Adrenal gland (tissue), 9 donors: ENCODE measurements at regions not wholly inside any gene's neighbourhood (a gene's known extent, or its start where the extent isn't known, plus 50 kb on each side); places are given as distances from the start of the nearest gene placed in this dataset.

Source experiments
- DNase-seq, 7 donors: peaks; one replicate each; pipeline ENCODE4 v3.0.0-alpha.2; 2019 to 2020
- H3K27ac ChIP-seq, 5 donors: fragments of 200-600 bp; sonication (generic) in 4 of 5; 1 replicate in 3 of 5; 2 replicates in 2 of 5; pipeline versions ENCODE4 v1.5.1 to v1.8.0; 2016 to 2020; ENCODE audit warnings: mild to moderate bottlenecking in 1 of 5
- H3K27me3 ChIP-seq: fragments of 200-600 bp; 2 replicates; pipeline ENCODE4 v1.8.0; 2021
- H3K36me3 ChIP-seq, 2 donors: fragments of 200-600 bp; replicated peaks in 1 of 2; 1 replicate in 1 of 2; 2 replicates in 1 of 2; pipeline versions ENCODE4 v1.5.1 to v1.8.0; 2018 to 2022
- H3K4me1 ChIP-seq, 2 donors: fragments of 200-600 bp; replicated peaks in 1 of 2; 1 replicate in 1 of 2; 2 replicates in 1 of 2; pipeline versions ENCODE4 v1.5.1 to v1.8.0; 2018 to 2021
- H3K4me3 ChIP-seq, 4 donors: fragments of 200-600 bp; sonication (generic) in 3 of 4; one replicate each; pipeline ENCODE4 v1.5.1; 2016 to 2018
- H3K9me3 ChIP-seq, 3 donors: fragments of 200-600 bp; sonication (generic) in 1 of 3; replicated peaks in 1 of 3; 1 replicate in 2 of 3; 2 replicates in 1 of 3; pipeline versions ENCODE4 v1.5.1 to v1.8.0; 2016 to 2021
- POLR2A ChIP-seq, 2 donors: fragments of 450-650 bp; IDR thresholded peaks; one replicate each; pipeline ENCODE4 v1.6.1; 2017; ENCODE audit warnings: antibody characterized with exemption in 2 of 2, mild to moderate bottlenecking in 2 of 2, moderate library complexity in 1 of 2
- WGBS, 4 donors: extraction: QIAGEN DNeasy Blood & Tissue Kit in 2 of 4; methylation state at CpG; one replicate each; pipeline versions ENCODE4 v1.1.5 to v1.1.7; 2013 to 2017; 5-methylcytosine and 5-hydroxymethylcytosine counted together
- intact Hi-C, 2 donors: fragments of 100-400 bp; cut with DNase I; formaldehyde crosslinking; loops; one replicate each; pipeline versions ENCODE4 v1.14.1 to v1.15.0; 2022 to 2023
- TF ChIP-seq, protein P1 (sequence below), 6 experiments: fragments of 450-650 bp in 4 of 6; fragments of 200-600 bp in 2 of 6; sonication (generic) in 1 of 6; IDR thresholded peaks; 1 replicate in 5 of 6; 2 replicates in 1 of 6; pipeline versions ENCODE4 v1.5.1 to v1.8.0; 2016 to 2021; ENCODE audit warnings: antibody characterized with exemption in 6 of 6, mild to moderate bottlenecking in 2 of 6, moderate library complexity in 1 of 6
- donor health status: healthy with polysubstance abuse.
- donor health status: Bipolar disorder and iron deficiency.
- donor health status: DM: yes; HTN: yes; CAD: no.
- donor health status: DM: no; HTN: no; CAD: no.
- donor health status: DM: no; HTN: no; CAD: no.

DNA sequence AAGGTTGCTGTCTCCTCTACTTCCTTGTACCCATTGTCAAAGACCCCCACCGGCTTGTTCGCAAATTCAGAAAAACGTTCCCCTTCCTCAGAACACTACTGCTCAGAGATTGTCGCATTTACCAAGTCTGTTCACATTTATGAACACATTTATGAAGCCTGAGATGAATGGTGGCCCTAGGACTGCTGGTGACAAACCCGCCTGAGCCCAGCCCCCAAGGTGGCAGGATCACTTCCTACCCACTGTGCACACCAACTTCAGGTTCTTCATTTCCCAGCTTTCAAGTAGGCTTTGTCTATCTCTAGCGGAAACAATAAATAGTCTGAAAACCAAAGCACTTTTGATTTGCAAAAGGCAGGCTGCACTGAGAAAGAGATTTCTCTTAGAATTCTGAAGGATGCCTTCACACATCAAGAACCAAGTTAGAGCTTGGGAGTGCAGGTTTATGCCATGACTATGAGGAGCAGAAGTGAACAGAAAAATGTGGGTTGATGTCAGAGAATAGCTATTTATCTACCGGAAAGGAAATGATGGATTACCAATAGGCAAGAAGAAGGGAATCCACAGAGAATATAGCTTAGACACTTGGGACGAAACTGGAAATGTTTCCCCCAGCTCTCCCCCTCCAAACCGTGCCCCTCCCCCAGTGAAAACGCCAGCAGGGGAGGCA is 200.5 kb downstream of the TOMM20 start:
- WGBS, 4 donors: 80 to 86% (median 82%) methylated on average over 10 of the region's 10 CpGs
- Histone ChIP-seq H3K4me1 (peaks cover 18 to 30% of the 10 kb centered on the region in 2 donors), H3K36me3 (no peaks in the 10 kb centered on the region), H3K9me3 (no peaks in the 10 kb centered on the region), H3K27me3 (no peaks in the 10 kb centered on the region), H3K4me3 (no peak overlapping the region), H3K27ac (no peak overlapping the region)
- DNase-seq: peak in 1 of 7 donors; percentile 27
- intact Hi-C loops: no loop called here
- TF ChIP-seq, protein P1, sequence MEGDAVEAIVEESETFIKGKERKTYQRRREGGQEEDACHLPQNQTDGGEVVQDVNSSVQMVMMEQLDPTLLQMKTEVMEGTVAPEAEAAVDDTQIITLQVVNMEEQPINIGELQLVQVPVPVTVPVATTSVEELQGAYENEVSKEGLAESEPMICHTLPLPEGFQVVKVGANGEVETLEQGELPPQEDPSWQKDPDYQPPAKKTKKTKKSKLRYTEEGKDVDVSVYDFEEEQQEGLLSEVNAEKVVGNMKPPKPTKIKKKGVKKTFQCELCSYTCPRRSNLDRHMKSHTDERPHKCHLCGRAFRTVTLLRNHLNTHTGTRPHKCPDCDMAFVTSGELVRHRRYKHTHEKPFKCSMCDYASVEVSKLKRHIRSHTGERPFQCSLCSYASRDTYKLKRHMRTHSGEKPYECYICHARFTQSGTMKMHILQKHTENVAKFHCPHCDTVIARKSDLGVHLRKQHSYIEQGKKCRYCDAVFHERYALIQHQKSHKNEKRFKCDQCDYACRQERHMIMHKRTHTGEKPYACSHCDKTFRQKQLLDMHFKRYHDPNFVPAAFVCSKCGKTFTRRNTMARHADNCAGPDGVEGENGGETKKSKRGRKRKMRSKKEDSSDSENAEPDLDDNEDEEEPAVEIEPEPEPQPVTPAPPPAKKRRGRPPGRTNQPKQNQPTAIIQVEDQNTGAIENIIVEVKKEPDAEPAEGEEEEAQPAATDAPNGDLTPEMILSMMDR (IDR thresholded peaks at IDR 0.05): no peak
- no peak for TF ChIP-seq POLR2A (IDR thresholded peaks at IDR 0.05)

DNA sequence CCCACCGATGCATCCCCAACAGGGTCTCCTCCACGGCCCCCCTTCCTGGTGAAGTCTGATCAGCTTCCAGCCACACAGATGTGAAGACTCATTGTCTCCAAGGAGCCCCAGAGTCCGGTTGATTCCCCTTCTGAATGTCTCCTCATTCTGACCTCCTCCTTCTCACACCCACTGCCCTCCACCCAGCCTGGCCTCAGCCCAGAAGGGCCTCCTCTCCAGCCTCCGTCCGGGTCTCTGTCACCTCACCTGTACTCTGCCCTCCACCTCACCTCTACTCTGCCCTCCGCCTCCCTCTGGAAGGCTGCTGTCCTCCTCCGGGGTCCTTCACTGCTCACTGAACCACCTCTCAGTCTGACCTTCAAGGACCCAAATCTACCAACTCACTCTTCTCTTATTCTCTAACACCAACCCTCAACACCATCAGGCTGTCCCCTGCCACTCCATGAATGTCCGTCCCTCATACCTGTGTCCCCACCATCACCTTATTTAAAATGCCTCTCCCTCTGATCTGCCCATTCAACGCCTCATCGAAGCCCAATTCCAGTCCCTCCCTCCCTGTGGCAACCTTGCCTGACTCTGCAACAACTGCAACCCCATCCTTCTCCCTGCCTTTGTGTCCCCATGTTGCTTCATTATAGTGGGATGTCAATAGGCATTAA is 201.2 kb downstream of the TOMM20 start:
- no peaks in the 10 kb centered on the region for H3K27me3 ChIP-seq
- intact Hi-C loops: no loop called here
- H3K4me1 ChIP-seq: peaks cover 12 to 24% of the 10 kb centered on the region in 2 donors
- H3K36me3 ChIP-seq: no peaks in the 10 kb centered on the region
- H3K9me3 ChIP-seq: no peaks in the 10 kb centered on the region
- 85 to 93% (median 88%) methylated on average over 10 of the region's 10 CpGs for WGBS, 4 donors
- H3K4me3 ChIP-seq: no peak overlapping the region
- peak overlapping the region in 2 of 5 donors; percentile 78 to 88 for H3K27ac ChIP-seq
- peak in 1 of 7 donors; percentile 40 for DNase-seq
- TF ChIP-seq POLR2A (IDR thresholded peaks at IDR 0.05): no peak
- TF ChIP-seq, protein P1 (IDR thresholded peaks at IDR 0.05): no peak

DNA sequence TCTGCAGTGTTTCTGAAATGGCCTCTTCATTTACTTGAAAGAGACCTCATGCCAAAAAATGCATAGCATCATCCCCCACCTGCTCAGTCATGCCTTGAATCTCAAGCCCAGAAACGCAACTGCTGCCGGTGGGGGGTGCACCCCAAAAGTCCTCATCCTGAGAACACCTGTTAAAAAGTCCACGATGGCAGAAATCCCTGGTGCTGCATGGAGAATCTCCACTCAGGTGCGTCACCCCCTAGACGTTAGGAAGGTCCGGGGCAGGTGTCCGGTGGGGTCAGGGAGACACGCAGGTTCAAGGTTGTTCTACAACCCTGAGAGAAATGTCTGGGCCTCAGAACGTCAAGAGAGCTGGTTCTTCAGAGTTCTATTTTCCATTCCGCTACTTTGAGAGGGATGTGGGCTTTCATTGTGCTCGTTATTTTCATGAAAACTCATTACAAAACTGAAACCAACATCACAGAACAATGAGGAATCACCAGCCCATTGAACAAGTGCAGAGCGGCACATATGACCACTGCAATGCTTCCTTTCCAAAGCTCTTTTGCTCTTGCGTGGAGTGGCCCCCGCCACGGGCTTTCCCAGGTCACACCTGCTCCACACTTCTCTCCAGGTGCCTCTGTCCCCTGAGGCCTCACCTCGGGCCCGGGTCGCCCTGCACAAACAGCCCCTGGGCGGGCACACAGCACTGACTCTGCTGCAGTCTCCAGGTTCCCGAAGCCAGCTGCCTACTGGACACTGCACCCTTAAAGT is 201.9 kb downstream of the TOMM20 start:
- H3K27me3 ChIP-seq: no peaks in the 10 kb centered on the region
- H3K36me3 ChIP-seq: no peaks in the 10 kb centered on the region
- TF ChIP-seq, protein P1 (IDR thresholded peaks at IDR 0.05): no peak
- TF ChIP-seq POLR2A (IDR thresholded peaks at IDR 0.05): no peak
- intact Hi-C loops: no loop called here
- 56 to 69% (median 64%) methylated on average over 15 to 20 of the region's 20 CpGs for WGBS, 4 donors
- peak overlapping the region in 3 of 5 donors; percentile 78 to 88 (median 81) for H3K27ac ChIP-seq
- no peak overlapping the region for H3K4me3 ChIP-seq
- peak in 2 of 7 donors; percentile 27 to 61 for DNase-seq
- peaks cover 12 to 24% of the 10 kb centered on the region in 2 donors for H3K4me1 ChIP-seq
- H3K9me3 ChIP-seq: no peaks in the 10 kb centered on the region

DNA sequence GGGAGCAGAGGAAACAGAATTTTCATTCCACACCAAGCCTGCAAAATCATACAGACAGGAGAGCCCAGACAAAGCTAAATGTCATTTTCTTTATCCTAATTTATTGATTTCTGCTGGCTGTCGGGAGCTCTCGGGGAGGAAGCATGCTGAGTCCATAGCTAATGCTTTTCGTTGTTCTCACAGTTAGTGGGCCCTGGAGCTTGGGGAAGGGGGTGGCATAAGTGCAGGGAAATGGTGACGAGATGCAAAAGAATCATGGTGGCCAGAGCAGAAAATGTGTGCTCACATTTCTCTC is 202.4 kb downstream of the TOMM20 start:
- Histone ChIP-seq H3K27ac (peak overlapping the region in 4 of 5 donors; percentile 41 to 88 (median 80)), H3K4me1 (peaks cover 15 to 27% of the 10 kb centered on the region in 2 donors), H3K9me3 (no peaks in the 10 kb centered on the region), H3K27me3 (no peaks in the 10 kb centered on the region), H3K36me3 (no peaks in the 10 kb centered on the region), H3K4me3 (no peak overlapping the region)
- WGBS, 4 donors: 17 to 29% (median 25%) methylated on average over 4 of the region's 4 CpGs
- TF ChIP-seq POLR2A (IDR thresholded peaks at IDR 0.05): no peak
- TF ChIP-seq, protein P1 (IDR thresholded peaks at IDR 0.05): no peak
- intact Hi-C loops: no loop called here
- DNase-seq: peak in 1 of 7 donors; percentile 49
